Heart left ventricle (tissue), 16 donors: ENCODE measurements at regions not wholly inside any gene's neighbourhood (a gene's known extent, or its start where the extent isn't known, plus 50 kb on each side); places are given as distances from the start of the nearest gene placed in this dataset.

Experiments
- ATAC-seq, 4 donors: fragments of 200-7000 bp; cut with Tn5 transposase; one replicate each; pipeline ENCODE4 v1.9.1; 2020 to 2022; ENCODE audit warnings: moderate library complexity in 4 of 4, mild to moderate bottlenecking in 3 of 4, moderate number of reproducible peaks in 1 of 4
- DNase-seq, 5 donors: peaks; one replicate each; pipeline ENCODE4 v3.0.0-alpha.2; 2020
- H3K27ac ChIP-seq, 12 donors: fragments of 200-600 bp; sonication (generic) in 4 of 12; one replicate each; pipeline versions ENCODE4 v1.5.0 to v1.8.0; 2016 to 2022; ENCODE audit warnings: mild to moderate bottlenecking in 2 of 12
- H3K27me3 ChIP-seq, 9 donors: fragments of 200-600 bp; sonication (generic) in 2 of 9; one replicate each; pipeline versions ENCODE4 v1.5.1 to v1.8.0; 2016 to 2022; ENCODE audit warnings: mild to moderate bottlenecking in 3 of 9
- H3K36me3 ChIP-seq, 9 donors: fragments of 200-600 bp; sonication (generic) in 2 of 9; one replicate each; pipeline versions ENCODE4 v1.5.0 to v1.8.0; 2018 to 2022; ENCODE audit warnings: mild to moderate bottlenecking in 2 of 9
- H3K4me1 ChIP-seq, 12 donors: fragments of 200-600 bp; sonication (generic) in 4 of 12; one replicate each; pipeline versions ENCODE4 v1.5.0 to v1.8.0; 2016 to 2022; ENCODE audit warnings: mild to moderate bottlenecking in 3 of 12
- H3K4me3 ChIP-seq, 12 donors: fragments of 200-600 bp; sonication (generic) in 4 of 12; one replicate each; pipeline versions ENCODE4 v1.5.0 to v1.8.0; 2017 to 2022; ENCODE audit warnings: mild to moderate bottlenecking in 9 of 12, moderate library complexity in 4 of 12
- H3K9me3 ChIP-seq, 12 donors: fragments of 200-600 bp; sonication (generic) in 4 of 12; one replicate each; pipeline versions ENCODE4 v1.5.0 to v1.8.0; 2016 to 2022; ENCODE audit warnings: mild to moderate bottlenecking in 1 of 12
- CTCF ChIP-seq, 12 donors: fragments of 200-600 bp; sonication (generic) in 4 of 12; IDR thresholded peaks; one replicate each; pipeline versions ENCODE4 v1.5.0 to v1.8.0; 2018 to 2022; ENCODE audit warnings: antibody characterized with exemption in 12 of 12, mild to moderate bottlenecking in 5 of 12
- POLR2A ChIP-seq, 2 donors: fragments of 450-650 bp; IDR thresholded peaks; one replicate each; pipeline ENCODE4 v1.6.1; 2017; ENCODE audit warnings: antibody characterized with exemption in 2 of 2, mild to moderate bottlenecking in 2 of 2, moderate library complexity in 2 of 2
- WGBS, 4 donors: extraction: QIAGEN DNeasy Blood & Tissue Kit in 2 of 4; methylation state at CpG; one replicate each; pipeline versions ENCODE4 v1.1.5 to v1.1.7; 2013 to 2018; 5-methylcytosine and 5-hydroxymethylcytosine counted together
- intact Hi-C, 10 donors: fragments of 100-400 bp; cut with DNase I; formaldehyde crosslinking; loops; one replicate each; pipeline versions ENCODE4 v1.11.1 to v1.14.2; 2022
- donor health status: ischemic (EF 13 %, LVEDD 7.1; RV severe dilation, severe dysfunction).
- donor health status: healthy with polysubstance abuse.
- donor health status: DM: no; HTN: yes; CAD: no.
- donor health status: DM: no; HTN: no; CAD: no.
- donor health status: ischemic (EF 25% LVEDD 6.9; RV normal size, moderate dysfunction).
- donor health status: ischemic (EF 25% LVEDD 5.7; RV mildly dilated, moderate dysfunction).
- donor health status: healthy.
- donor health status: DM: yes; HTN: yes; CAD: no.
- donor health status: ischemic (EF 35%, LVEDD 5.7; RV mildly dilated, moderate dysfunction).
- donor health status: nonischemic (EF 11% LVEDD 7.7; RV severe dilation, severe dysfunction).
- donor health status: DM: yes; HTN: yes; CAD: no.
- donor health status: PGD.
- donor health status: ischemic (EF 29% LVEDD 5.4; RV normal size, mild dysfunction).
- donor health status: nonischemic (EF 23%, LVEDD 6.1; RV moderate dilation, normal function).

- TF ChIP-seq CTCF (IDR thresholded peaks at IDR 0.05) (no peak), POLR2A (IDR thresholded peaks at IDR 0.05) (no peak)
- no peak for DNase-seq
- H3K4me3 ChIP-seq: no peak overlapping the region
- H3K4me1 ChIP-seq: no peaks in the 10 kb centered on the region
- intact Hi-C loops: no loop called here
- H3K36me3 ChIP-seq: no peaks in the 10 kb centered on the region
- WGBS, 4 donors: 40 to 55% (median 42%) methylated on average over 3 of the region's 3 CpGs
- peak overlapping the region in 1 of 12 donors; percentile 32 for H3K27ac ChIP-seq
- H3K27me3 ChIP-seq: no peaks in the 10 kb centered on the region
- ATAC-seq: no peak
- H3K9me3 ChIP-seq: no peaks in the 10 kb centered on the region
Observed at GRCh38 chr3:176286476-176287085, 910.7 kb downstream of the TBL1XR1 start.

GRCh38 chr3:176275538-176275937, 921.7 kb downstream of the TBL1XR1 start:
- H3K27me3 ChIP-seq: no peaks in the 10 kb centered on the region
- no peaks in the 10 kb centered on the region for H3K9me3 ChIP-seq
- no peak overlapping the region for H3K4me3 ChIP-seq
- 88 to 93% (median 91%) methylated on average over 3 of the region's 3 CpGs for WGBS, 4 donors
- H3K4me1 ChIP-seq: no peaks in the 10 kb centered on the region
- H3K36me3 ChIP-seq: no peaks in the 10 kb centered on the region
- intact Hi-C loops: no loop called here
- DNase-seq: no peak
- TF ChIP-seq CTCF (IDR thresholded peaks at IDR 0.05) (no peak), POLR2A (IDR thresholded peaks at IDR 0.05) (no peak)
- no peak for ATAC-seq
- no peak overlapping the region for H3K27ac ChIP-seq

GRCh38 chr3:176275113-176275512, 922.2 kb downstream of the TBL1XR1 start:
- no peak overlapping the region for H3K4me3 ChIP-seq
- H3K9me3 ChIP-seq: no peaks in the 10 kb centered on the region
- no peaks in the 10 kb centered on the region for H3K36me3 ChIP-seq
- DNase-seq: no peak
- no peak for TF ChIP-seq POLR2A (IDR thresholded peaks at IDR 0.05)
- TF ChIP-seq CTCF (IDR thresholded peaks at IDR 0.05): no peak
- H3K27me3 ChIP-seq: no peaks in the 10 kb centered on the region
- no peak for ATAC-seq
- WGBS, 4 donors: 47 to 65% (median 54%) methylated on average over 2 of the region's 2 CpGs
- intact Hi-C loops: no loop called here
- no peak overlapping the region for H3K27ac ChIP-seq
- no peaks in the 10 kb centered on the region for H3K4me1 ChIP-seq

- 65 to 73% (median 67%) methylated on average over 5 of the region's 5 CpGs for WGBS, 4 donors
- Histone ChIP-seq H3K9me3 (no peaks in the 10 kb centered on the region), H3K4me3 (no peak overlapping the region), H3K36me3 (no peaks in the 10 kb centered on the region), H3K27ac (no peak overlapping the region), H3K4me1 (no peaks in the 10 kb centered on the region), H3K27me3 (no peaks in the 10 kb centered on the region)
- TF ChIP-seq POLR2A (IDR thresholded peaks at IDR 0.05): no peak
- intact Hi-C loops: no loop called here
- DNase-seq: no peak
- no peak for ATAC-seq
Observed at GRCh38 chr3:176274161-176274560, 923.1 kb downstream of the TBL1XR1 start.

GRCh38 chr3:176262071-176262470, 935.2 kb downstream of the TBL1XR1 start:
- Histone ChIP-seq H3K4me1 (no peaks in the 10 kb centered on the region), H3K9me3 (peaks cover 0 to 28% (median 12%) of the 10 kb centered on the region in 12 donors), H3K27me3 (no peaks in the 10 kb centered on the region), H3K27ac (no peak overlapping the region), H3K36me3 (no peaks in the 10 kb centered on the region), H3K4me3 (no peak overlapping the region)
- ATAC-seq: no peak
- intact Hi-C loops: no loop called here
- 82 to 90% (median 88%) methylated on average over 8 of the region's 8 CpGs for WGBS, 4 donors
- no peak for TF ChIP-seq POLR2A (IDR thresholded peaks at IDR 0.05)
- TF ChIP-seq CTCF (IDR thresholded peaks at IDR 0.05): no peak
- no peak for DNase-seq
